Mesenchymal stem cell (in vitro differentiated cells and primary cell): ENCODE measurements at regions not wholly inside any gene's neighbourhood (a gene's known extent, or its start where the extent isn't known, plus 50 kb on each side); places are given as distances from the start of the nearest gene placed in this dataset.

Experiments
- DNase-seq: peaks from one replicate; pipeline ENCODE4 v3.0.0-alpha.2; 2013
- H2AFZ ChIP-seq: one replicate; pipeline ENCODE4 v1.6.1; 2013; ENCODE audit warnings: low read depth, mild to moderate bottlenecking, control low read depth, inconsistent platforms, low read length, moderate library complexity
- H2AK5ac ChIP-seq: 2 replicates; pipeline ENCODE4 v1.6.1; 2013; ENCODE audit warnings: low read length, moderate library complexity, mild to moderate bottlenecking, inconsistent platforms; ENCODE audit not compliant: severe bottlenecking
- H2BK120ac ChIP-seq: one replicate; pipeline ENCODE4 v1.6.1; 2013; ENCODE audit warnings: low read depth, mild to moderate bottlenecking, inconsistent platforms, low read length, moderate library complexity
- H2BK12ac ChIP-seq, 2 experiments: one replicate each; pipeline ENCODE4 v1.6.1; 2013; ENCODE audit warnings: inconsistent platforms in 2 of 2, low read length in 2 of 2, mild to moderate bottlenecking in 2 of 2, moderate library complexity in 2 of 2, control low read depth in 1 of 2
- H2BK15ac ChIP-seq: one replicate; pipeline ENCODE4 v1.6.1; 2013; ENCODE audit warnings: mild to moderate bottlenecking, low read depth, inconsistent platforms; ENCODE audit not compliant: poor library complexity, severe bottlenecking
- H2BK5ac ChIP-seq: 2 replicates; pipeline ENCODE4 v1.6.1; 2013; ENCODE audit warnings: low read depth, mild to moderate bottlenecking, low read length, control low read depth, inconsistent platforms; ENCODE audit not compliant: poor library complexity, severe bottlenecking
- H3K14ac ChIP-seq, 2 experiments: one replicate each; pipeline ENCODE4 v1.6.1; 2013; ENCODE audit warnings: inconsistent platforms in 2 of 2, low read length in 2 of 2, control low read depth in 1 of 2, mild to moderate bottlenecking in 1 of 2, moderate library complexity in 1 of 2
- H3K18ac ChIP-seq, 2 experiments: one replicate each; pipeline ENCODE4 v1.6.1; 2013; ENCODE audit warnings: inconsistent platforms in 2 of 2, low read length in 2 of 2, control low read depth in 1 of 2, low read depth in 1 of 2, mild to moderate bottlenecking in 1 of 2
- H3K23ac ChIP-seq, 2 experiments: one replicate each; pipeline ENCODE4 v1.6.1; 2013; ENCODE audit warnings: inconsistent platforms in 2 of 2, low read length in 2 of 2, mild to moderate bottlenecking in 2 of 2, moderate library complexity in 2 of 2, control low read depth in 1 of 2
- H3K27ac ChIP-seq: 2 replicates; pipeline ENCODE4 v1.5.1; 2013; ENCODE audit warnings: mild to moderate bottlenecking, moderate library complexity, low read length, control low read depth, inconsistent platforms; ENCODE audit not compliant: poor library complexity, severe bottlenecking
- H3K27me3 ChIP-seq, 2 experiments: 2 replicates each; pipeline versions ENCODE4 v1.6.1 to v1.7.0; 2013; ENCODE audit warnings: low read length in 2 of 2, mild to moderate bottlenecking in 2 of 2, moderate library complexity in 2 of 2, control low read depth in 1 of 2, inconsistent platforms in 1 of 2; ENCODE audit not compliant: control insufficient read depth in 1 of 2, insufficient read depth in 1 of 2
- H3K36me3 ChIP-seq, 2 experiments: 2 replicates each; pipeline versions ENCODE4 v1.6.1 to v1.7.0; 2013; ENCODE audit warnings: low read length in 2 of 2, control low read depth in 1 of 2, inconsistent platforms in 1 of 2, low read depth in 1 of 2, mild to moderate bottlenecking in 1 of 2; ENCODE audit not compliant: insufficient read depth in 2 of 2, control insufficient read depth in 1 of 2
- H3K4ac ChIP-seq, 2 experiments: one replicate each; pipeline ENCODE4 v1.6.1; 2013; ENCODE audit warnings: inconsistent platforms in 2 of 2, low read length in 2 of 2, mild to moderate bottlenecking in 2 of 2, moderate library complexity in 2 of 2, control low read depth in 1 of 2, low read depth in 1 of 2
- H3K4me1 ChIP-seq: 2 replicates; pipeline ENCODE4 v1.6.1; 2013; ENCODE audit warnings: low read depth, low read length, control low read depth; ENCODE audit not compliant: control insufficient read depth, insufficient read depth
- H3K4me2 ChIP-seq: 2 replicates; pipeline ENCODE4 v1.6.1; 2013; ENCODE audit warnings: low read length, mild to moderate bottlenecking, inconsistent platforms; ENCODE audit not compliant: poor library complexity, severe bottlenecking
- H3K4me3 ChIP-seq, 2 experiments: 2 replicates each; pipeline versions ENCODE4 v1.5.1 to v1.7.0; 2013; ENCODE audit warnings: low read length in 2 of 2, mild to moderate bottlenecking in 2 of 2, control low read depth in 1 of 2, low read depth in 1 of 2; ENCODE audit not compliant: insufficient read depth in 1 of 2
- H3K79me1 ChIP-seq: replicated peaks from 2 replicates; pipeline ENCODE4 v1.6.1; 2013; ENCODE audit warnings: mild to moderate bottlenecking, control low read depth, low read length, inconsistent platforms; ENCODE audit not compliant: poor library complexity, severe bottlenecking
- H3K9ac ChIP-seq: 2 replicates; pipeline ENCODE4 v1.7.0; 2013; ENCODE audit warnings: mild to moderate bottlenecking, low read length, moderate library complexity
- H3K9me3 ChIP-seq: 2 replicates; pipeline ENCODE4 v1.7.0; 2013; ENCODE audit warnings: mild to moderate bottlenecking, low read length; ENCODE audit not compliant: control insufficient read depth
- H4K8ac ChIP-seq: one replicate; pipeline ENCODE4 v1.6.1; 2013; ENCODE audit warnings: inconsistent platforms, mild to moderate bottlenecking, low read length, moderate library complexity
- H4K91ac ChIP-seq: one replicate; pipeline ENCODE4 v1.6.1; 2013; ENCODE audit warnings: mild to moderate bottlenecking, low read length, inconsistent platforms
- WGBS: methylation state at CpG from one replicate; pipeline ENCODE4 v1.1.7; 2013; ENCODE audit warnings: mixed read lengths; 5-methylcytosine and 5-hydroxymethylcytosine counted together

- H2AK5ac ChIP-seq = no peak overlapping the region
- WGBS = 100% methylated on average over 1 of the region's 2 CpGs
- no peaks in the 10 kb centered on the region for H3K9me3 ChIP-seq
- no peak overlapping the region for H3K4me3 ChIP-seq
- peaks cover 1% of the 10 kb centered on the region for H3K4me1 ChIP-seq
- no peak overlapping the region for H2BK15ac ChIP-seq
- H3K18ac ChIP-seq = no peak overlapping the region
- H2BK120ac ChIP-seq = no peak overlapping the region
- H3K4ac ChIP-seq = no peak overlapping the region
- H3K23ac ChIP-seq = no peak overlapping the region
- DNase-seq = no peak
- no peaks in the 10 kb centered on the region for H3K79me1 ChIP-seq
- H4K8ac ChIP-seq = no peak overlapping the region
- no peak overlapping the region for H2BK5ac ChIP-seq
- no peaks in the 10 kb centered on the region for H3K36me3 ChIP-seq
- H3K14ac ChIP-seq = no peak overlapping the region
- no peak overlapping the region for H4K91ac ChIP-seq
- H2AFZ ChIP-seq = no peak overlapping the region
- no peak overlapping the region for H3K4me2 ChIP-seq
- H3K27ac ChIP-seq = no peak overlapping the region
- no peak overlapping the region for H2BK12ac ChIP-seq
- no peaks in the 10 kb centered on the region for H3K27me3 ChIP-seq
- no peak overlapping the region for H3K9ac ChIP-seq
These were observed 1022.0 kb downstream of the EFNB2 start for GRCh38 chr13:105513448-105513847.

GRCh38 chr13:105509981-105510762 is 1025.3 kb downstream of the EFNB2 start:
- Histone ChIP-seq H2AFZ (no peak overlapping the region), H4K91ac (no peak overlapping the region), H2BK120ac (no peak overlapping the region), H3K23ac (no peak overlapping the region), H3K9ac (no peak overlapping the region), H3K4ac (no peak overlapping the region), H3K4me2 (no peak overlapping the region), H3K36me3 (no peaks in the 10 kb centered on the region), H3K4me3 (no peak overlapping the region), H2BK15ac (no peak overlapping the region), H3K4me1 (no peaks in the 10 kb centered on the region), H2AK5ac (no peak overlapping the region), H3K27me3 (no peaks in the 10 kb centered on the region), H2BK5ac (no peak overlapping the region), H3K79me1 (no peaks in the 10 kb centered on the region), H3K27ac (peak overlapping the region; percentile 52), H3K18ac (no peak overlapping the region), H2BK12ac (no peak overlapping the region), H4K8ac (no peak overlapping the region), H3K9me3 (no peaks in the 10 kb centered on the region), H3K14ac (no peak overlapping the region)
- no peak for DNase-seq
- 87% methylated on average over 6 of the region's 7 CpGs for WGBS

- Histone ChIP-seq H3K27ac (no peak overlapping the region), H3K14ac (no peak overlapping the region), H4K91ac (no peak overlapping the region), H3K9ac (no peak overlapping the region), H2BK120ac (no peak overlapping the region), H3K36me3 (no peaks in the 10 kb centered on the region), H3K18ac (no peak overlapping the region), H3K4me2 (no peak overlapping the region), H3K9me3 (no peaks in the 10 kb centered on the region), H3K4me1 (no peaks in the 10 kb centered on the region), H2BK15ac (no peak overlapping the region), H2BK5ac (no peak overlapping the region), H3K79me1 (no peaks in the 10 kb centered on the region), H3K27me3 (no peaks in the 10 kb centered on the region), H3K4me3 (no peak overlapping the region), H3K4ac (no peak overlapping the region), H2BK12ac (no peak overlapping the region), H4K8ac (peak overlapping the region; percentile 3), H2AFZ (no peak overlapping the region), H2AK5ac (no peak overlapping the region), H3K23ac (no peak overlapping the region)
- WGBS = 98% methylated on average over 5 of the region's 9 CpGs
- DNase-seq = no peak
These were observed 1029.0 kb downstream of the EFNB2 start for GRCh38 chr13:105506463-105506862.

GRCh38 chr13:105502193-105502592 is 1033.3 kb downstream of the EFNB2 start:
- Histone ChIP-seq H3K23ac (no peak overlapping the region), H4K8ac (no peak overlapping the region), H2BK120ac (no peak overlapping the region), H2BK15ac (no peak overlapping the region), H3K79me1 (no peaks in the 10 kb centered on the region), H2AK5ac (no peak overlapping the region), H2BK12ac (no peak overlapping the region), H3K9ac (no peak overlapping the region), H3K36me3 (no peaks in the 10 kb centered on the region), H2AFZ (no peak overlapping the region), H2BK5ac (no peak overlapping the region), H3K4me3 (no peak overlapping the region), H3K4ac (no peak overlapping the region), H3K18ac (no peak overlapping the region), H3K9me3 (no peaks in the 10 kb centered on the region), H4K91ac (no peak overlapping the region), H3K4me1 (no peaks in the 10 kb centered on the region), H3K27ac (no peak overlapping the region), H3K4me2 (no peak overlapping the region), H3K27me3 (no peaks in the 10 kb centered on the region), H3K14ac (no peak overlapping the region)
- DNase-seq = no peak
- 67% methylated on average over 3 of the region's 5 CpGs for WGBS
